CD4-positive, alpha-beta T cell treated with Interleukin-15 for 4 hours (primary cell): ENCODE measurements at regions not wholly inside any gene's neighbourhood (a gene's known extent, or its start where the extent isn't known, plus 50 kb on each side); places are given as distances from the start of the nearest gene placed in this dataset.

Experiments used
- DNase-seq: peaks from one replicate; pipeline ENCODE4 v3.0.0-alpha.2; 2020; ENCODE audit warnings: low spot score

DNA sequence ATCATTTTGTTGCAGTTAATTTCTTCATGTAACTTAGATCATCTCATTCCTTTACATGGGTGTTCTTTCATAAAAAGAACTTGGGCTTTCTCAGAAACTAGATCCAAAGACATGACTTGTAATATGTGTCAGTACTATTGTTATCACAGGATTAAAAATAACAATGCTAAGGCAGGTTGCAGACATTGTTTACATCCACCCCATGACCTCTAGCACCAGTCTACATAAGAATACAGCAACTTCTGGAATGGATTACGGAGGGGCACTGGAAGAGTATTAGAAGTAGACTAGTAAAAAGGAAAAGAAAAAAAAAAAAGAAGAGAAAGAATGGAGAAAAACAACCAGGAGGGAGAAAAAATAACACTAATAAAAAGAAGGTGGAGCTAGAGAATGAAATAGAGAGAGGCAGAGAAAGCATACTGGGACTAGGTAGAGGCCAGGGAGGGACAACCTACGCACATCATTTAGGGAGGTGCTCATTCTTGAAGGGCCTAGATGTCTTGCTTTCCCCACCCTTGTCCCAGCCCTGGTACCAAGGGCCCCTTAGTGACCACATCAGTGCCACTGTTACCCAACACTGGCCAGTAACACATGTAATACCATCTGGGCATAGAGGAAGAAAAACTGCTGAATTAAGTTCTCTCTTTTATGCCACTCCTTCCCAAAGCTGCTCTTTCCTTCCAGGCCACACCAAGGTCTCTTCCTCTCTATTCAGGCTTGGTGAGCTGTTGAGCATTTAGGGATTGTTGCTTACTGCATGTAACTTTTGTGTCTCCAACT lies 70.6 kb upstream of the KLF7 start:
- no peak for DNase-seq

DNA sequence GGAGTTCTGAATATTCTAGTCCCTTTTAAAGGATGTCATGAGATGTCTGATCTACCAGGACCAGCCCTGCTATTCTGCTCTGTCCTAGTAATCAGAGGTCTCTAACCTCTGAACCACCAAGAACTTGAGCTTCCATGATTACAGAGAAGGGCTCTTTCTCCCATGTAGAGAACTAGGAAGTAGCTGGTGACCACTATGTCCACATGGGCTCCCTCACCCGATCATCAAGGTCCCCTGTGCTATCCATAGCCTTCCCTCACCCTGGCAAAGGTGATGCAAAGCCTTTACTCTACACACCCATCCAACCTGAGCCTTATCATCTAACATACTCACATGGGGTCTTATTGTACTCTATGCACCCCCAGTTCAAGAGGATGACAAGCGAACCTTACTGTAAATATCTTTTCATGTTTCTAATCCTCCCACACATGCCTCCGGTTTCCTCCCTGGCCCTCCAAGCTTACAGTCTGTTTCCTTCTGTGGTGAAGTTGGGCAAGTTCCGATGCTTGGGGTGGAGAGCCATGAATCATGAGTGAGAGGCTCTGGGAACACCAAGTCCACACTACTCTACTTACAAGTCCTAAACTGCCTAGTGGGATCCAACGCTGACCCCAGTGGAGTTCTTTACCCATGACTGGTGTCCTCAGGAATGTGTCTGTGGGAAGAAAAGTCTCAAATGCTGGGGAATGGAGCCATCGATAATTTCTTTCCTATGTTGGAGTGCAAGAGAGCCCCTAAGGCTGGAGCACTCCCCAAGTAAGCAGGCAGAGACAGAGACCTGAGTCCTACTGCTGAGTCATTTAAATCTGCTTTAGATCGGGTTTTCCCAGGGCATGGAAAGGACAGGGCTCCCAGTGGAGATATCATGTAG lies 73.3 kb upstream of the KLF7 start:
- no peak for DNase-seq

DNA sequence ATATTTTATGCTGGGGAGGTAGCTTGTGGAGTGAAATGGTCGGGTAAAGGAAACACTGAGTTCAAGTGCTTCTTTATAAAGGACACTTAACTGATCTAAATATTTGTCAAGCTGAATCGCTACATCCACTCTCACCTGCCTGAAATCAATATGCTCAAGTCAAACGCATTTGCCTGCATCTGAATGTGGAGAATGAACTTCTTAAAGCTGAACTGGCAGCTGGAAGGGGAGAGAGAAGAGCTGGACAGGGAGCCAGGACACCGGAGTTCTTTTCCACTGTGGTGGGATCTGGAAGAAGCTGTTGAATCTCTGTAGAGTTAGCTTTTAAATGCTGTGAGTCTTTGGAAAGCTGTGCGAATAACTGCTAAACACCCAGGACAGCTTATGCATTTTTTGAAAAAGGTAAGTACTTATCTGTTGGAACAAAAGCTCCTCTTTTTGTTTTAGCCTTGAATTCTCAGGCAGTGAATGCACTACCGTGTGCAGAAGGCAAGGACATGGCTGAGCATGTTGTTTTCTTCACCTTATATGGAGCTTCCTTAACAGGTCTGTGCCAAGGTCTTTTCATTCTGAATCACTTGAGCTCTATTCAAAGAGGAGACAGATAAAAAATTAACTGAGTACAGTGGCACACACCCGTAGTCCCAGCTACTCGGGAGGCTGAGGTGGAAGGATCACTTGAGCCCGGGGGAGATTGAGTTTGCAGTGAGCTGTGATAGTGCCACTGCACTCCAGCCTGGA lies 74.2 kb upstream of the KLF7 start:
- no peak for DNase-seq

DNA sequence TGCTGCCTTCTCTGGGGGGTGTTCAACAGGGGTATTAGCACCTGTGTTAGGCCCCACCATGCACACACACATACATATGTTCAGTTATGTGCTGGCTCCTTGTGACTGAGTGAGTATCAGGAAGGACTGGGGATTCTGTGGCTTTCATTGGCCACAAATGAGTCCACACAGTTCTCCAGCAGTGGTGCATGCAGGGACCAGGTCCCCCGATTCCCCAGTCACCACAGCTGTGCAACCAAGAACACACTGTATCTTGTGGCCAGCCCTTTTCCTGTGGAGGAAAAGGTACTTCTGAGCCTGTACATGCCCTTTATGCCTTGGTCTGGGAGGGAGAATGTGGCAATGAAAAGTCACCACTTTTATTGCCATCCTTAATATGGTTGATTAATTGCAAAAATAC lies 74.9 kb upstream of the KLF7 start:
- DNase-seq, result no peak

DNA sequence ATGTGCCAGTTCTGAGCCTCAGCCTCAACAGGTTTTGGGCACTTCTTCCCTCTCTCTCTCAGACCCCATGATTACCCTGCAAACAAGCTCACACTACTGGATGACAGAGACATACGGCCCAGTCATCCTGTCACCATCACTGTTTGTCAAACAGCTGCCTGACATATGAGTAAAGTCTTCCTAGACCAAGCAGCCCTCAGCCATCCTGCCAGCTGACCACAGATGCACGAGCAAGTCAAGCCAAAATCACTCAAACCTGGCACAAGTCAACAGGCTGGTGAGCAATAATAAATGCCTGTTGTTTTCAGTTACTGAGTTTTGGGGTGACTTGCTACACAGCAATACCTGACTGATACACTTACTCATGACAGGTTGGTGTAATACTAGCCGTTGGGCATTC lies 75.5 kb upstream of the KLF7 start:
- no peak for DNase-seq

DNA sequence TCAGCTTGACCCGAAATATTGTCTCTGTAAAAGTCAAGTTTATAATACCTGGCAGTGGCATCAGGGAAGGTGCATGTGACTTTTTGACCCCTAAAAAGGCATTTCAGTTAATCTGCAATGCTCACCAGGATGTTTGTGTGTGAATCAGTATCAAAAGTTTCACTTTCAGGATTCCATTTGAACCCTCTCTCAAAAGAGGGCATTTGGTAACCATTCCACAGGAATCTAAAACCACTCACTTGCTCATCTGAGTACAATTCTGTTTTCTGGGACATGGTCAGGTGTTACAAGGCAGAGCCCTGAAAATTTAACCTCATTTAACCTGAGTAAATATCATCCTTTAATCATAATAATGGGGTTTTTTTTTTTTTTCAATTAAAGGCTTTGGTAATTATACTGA lies 77.9 kb upstream of the KLF7 start:
- DNase-seq, result no peak

DNA sequence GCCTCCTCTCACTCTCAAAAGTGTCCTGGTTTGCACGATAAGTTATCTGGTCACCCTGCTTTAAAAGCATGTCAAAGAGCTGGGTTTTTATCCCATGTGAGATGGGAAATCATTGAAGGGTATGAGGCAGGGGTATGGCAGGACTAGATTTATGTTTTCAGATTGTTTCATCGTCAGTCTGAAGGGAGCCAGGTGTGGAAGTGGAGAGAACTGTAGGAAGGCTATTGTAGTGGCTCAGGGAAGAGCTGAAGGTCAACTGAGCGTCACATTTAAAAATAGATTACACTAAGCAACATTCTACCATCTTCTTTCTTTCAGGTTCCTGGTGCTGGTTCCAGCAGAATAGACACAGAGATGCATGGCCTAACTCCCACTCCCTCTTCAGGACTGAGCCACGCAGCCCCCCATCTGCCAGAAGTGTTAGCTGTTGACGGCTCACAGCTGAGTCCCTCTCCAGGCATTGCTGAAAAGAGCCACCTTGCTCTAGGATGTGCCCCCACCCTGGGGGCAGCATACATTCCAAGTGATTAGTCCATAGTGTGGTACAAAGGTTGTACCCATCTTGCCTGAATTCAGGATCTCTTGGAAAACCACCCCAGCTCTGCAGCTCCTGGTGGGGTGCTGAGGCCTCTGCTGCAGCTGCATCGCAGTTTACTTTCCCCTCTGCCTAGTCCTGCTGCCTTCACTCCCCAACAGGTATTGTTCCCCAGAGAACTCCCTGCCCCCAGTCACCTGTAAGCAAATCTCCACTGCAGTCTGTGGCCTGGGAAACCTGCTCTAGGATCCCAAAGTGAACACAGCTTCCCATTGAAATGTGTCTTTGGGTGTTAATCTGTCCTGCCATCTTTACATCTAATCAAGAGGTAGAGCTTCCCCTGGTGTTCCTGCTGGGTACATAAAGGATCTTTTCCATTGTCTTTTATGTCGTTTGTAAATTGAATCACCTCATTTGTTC lies 79.5 kb upstream of the KLF7 start:
- no peak for DNase-seq

DNA sequence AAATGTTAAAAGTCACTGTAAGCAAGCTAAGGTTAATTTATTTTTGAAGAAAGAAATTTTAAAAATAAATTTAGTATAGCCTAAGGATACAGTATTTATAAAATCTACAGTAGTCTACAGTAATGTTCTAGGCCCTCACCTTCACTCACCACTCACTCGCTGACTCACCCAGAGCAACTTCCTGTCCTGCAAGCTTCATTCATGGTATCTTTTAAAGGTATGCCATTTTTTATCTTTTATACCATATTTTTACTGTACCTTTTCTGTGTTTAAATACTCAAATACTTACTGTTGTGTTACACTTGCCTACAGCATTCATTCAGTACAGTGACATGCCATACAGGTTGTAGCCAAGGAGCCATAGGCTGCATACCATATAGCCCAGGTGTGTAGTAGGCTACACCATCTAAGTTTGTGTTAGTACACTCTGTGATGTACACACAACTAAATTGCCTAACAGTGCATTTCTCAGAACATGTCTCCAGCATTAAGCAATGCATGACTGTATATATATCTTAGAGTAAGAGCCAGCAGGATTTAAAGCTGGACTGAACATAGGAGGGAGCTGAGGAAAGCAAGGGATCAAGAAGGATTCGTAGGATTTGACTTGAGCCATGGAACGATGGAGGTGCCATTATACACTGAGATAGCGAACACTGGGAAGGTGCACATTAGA lies 83.1 kb upstream of the KLF7 start:
- DNase-seq, result no peak

DNA sequence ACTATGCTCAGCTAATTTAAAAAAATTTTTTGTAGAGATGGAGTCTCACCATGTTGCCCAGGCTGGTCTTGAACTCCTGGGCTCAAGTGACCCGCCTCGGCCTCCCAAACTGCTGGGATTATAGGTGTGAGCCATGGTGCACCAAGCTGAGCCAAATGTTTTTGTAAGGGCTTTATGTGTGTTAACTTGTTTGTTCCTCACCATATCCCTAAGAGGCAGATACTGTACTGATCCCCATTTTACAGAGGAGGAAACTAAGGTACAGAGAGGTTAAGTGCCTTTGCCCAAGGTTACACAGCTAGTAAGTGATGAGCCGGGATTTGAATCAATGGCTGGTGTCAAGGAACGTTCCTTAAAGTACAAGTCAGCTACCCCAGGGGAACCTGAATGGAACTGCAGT lies 85.3 kb upstream of the KLF7 start:
- DNase-seq, result no peak

DNA sequence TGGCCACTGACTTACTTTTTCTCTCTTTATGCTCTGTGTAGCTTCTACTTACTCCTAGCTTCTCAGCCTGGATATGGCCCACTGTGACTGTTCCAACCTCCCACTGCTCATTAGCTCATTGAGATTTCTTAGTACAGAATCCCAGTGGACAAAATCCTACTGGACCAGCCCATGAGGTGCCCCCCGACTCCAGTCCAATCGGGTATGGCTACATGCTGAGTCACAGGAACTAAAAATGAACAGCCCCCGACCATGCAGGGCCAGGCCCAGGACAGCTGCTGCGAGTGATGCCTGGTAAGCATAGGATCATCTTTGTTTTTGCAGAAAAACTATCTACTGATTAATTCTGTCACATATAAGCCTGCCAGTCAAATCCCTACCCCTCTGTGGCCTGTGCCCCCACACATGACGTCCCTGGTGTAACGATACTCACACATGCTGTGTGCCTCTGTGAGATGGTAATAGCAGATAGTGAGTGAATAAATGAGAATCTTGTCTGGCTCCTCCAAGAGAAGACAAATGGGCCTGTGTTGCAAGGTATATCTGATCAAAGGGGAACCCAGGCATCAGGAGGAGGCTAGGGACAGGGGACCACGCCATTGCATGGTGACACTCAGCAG lies 85.9 kb upstream of the KLF7 start:
- DNase-seq, result no peak

DNA sequence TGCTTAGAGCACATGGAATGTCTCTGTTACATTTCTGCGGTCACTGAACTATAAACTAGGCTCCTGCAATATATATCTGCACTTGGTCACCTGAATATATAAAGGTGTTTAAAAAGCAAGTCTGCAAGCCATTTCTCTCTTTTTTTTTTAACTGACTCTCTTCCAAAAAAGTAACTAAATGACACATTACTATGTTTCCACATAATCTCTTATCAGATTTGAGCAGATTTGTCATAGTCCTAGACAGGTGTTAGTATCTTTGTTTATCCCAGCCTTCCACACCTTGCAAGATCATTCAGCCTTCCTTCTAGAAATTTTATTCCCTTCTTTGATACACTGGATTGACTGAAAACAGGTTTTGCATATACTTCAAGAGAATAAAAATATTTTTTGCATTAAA lies 86.7 kb upstream of the KLF7 start:
- no peak for DNase-seq

DNA sequence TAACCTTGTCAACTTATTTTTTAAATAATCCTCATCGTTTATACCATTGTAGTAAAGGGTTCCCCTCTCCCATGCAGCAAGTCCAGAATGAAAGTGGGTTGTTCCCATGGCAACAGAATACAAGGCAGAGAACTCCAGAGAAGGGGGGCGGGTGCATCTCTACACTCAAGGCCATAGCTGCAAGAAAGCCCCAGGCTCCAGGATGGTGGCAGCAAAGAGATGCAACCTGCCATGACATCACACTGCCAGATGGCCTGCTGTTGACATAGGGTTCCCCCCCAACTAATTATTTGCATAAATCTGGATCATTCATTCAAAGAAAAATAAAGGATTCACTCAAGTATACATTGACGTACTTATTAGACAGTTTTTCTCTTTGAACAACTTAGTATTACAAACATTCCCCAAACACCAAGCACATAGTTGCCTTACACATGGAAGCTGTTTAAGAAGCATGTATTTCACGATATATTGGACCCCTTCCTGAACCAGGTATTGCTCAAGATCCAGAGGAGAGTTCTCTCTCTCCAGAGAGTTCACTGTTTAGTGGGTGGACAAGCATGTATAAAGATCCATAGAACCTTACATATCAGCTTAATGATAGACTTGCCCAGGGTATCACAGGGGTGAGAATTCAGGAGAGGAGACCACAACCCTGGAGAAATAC lies 87.4 kb upstream of the KLF7 start:
- DNase-seq, result no peak

DNA sequence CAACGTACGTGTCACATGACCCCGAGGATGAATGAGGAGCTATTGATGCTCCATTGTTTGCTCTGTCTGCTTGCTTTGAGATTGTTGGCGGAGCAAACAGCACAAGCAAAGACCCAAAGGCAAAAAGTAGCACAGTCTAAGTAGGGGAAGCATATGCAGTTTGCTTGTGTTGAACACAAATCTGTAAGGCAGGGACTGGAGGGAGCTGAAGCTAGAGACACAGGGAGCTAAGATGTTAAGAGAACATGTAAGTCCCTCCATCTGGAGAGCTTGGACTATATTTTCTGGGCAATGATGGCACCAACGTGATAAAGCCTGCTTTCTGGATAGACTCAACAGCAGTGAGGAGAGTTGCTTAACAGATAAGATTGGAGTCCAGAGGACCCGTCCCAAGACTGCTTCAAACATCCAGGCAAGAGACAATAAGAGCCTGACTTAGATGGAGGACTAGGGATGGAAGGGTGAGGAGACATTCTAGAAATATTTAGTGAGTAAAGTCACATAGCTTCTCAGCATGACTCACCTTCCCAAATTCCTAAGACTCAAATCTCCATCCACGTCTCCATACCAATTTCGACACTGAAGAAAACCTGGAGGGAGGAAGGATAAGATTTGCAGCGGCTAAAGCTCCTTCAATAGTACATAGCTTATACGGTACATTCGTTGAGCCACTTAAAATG lies 88.1 kb upstream of the KLF7 start:
- no peak for DNase-seq

DNA sequence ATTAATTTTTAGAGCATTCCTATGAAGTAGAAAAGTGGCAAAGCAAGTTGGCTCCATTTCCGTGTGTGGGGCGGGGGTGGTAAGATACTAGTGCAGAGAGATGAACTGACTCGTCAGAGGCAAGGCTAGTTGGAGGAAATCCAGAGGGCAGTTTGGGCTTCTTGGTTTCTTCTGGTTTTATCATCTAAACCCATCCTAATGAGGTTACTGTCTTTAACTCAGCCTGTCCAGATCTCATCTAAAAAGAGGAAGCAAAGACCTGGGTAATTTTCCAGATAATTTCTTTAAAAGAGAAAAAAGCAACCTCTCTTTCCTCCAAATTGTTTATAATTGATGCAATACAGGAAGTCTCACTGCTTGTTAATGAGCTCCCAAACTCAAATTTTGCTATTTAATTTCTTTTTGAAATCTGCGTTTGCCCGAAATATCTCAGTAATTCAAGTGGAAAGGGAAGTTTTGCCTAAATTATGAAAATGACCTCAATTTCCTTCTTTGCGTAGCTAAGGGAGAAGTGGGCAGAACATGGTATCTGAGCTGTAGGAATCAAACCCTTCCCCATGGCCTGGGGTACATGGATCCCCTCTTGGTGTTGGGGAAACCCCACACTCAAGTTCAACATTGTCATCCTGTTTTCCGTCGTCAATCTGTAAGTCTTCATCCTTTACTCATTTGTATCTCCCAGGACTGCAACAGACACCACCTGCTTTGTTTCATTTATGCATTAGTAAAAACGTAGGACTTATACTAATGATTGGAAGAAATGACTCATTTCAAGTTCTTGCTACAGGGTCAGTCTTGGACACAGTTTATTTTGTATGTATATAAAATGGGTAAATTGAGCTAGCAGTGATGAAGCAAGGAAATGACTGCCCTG lies 89.1 kb upstream of the KLF7 start:
- DNase-seq, result no peak

DNA sequence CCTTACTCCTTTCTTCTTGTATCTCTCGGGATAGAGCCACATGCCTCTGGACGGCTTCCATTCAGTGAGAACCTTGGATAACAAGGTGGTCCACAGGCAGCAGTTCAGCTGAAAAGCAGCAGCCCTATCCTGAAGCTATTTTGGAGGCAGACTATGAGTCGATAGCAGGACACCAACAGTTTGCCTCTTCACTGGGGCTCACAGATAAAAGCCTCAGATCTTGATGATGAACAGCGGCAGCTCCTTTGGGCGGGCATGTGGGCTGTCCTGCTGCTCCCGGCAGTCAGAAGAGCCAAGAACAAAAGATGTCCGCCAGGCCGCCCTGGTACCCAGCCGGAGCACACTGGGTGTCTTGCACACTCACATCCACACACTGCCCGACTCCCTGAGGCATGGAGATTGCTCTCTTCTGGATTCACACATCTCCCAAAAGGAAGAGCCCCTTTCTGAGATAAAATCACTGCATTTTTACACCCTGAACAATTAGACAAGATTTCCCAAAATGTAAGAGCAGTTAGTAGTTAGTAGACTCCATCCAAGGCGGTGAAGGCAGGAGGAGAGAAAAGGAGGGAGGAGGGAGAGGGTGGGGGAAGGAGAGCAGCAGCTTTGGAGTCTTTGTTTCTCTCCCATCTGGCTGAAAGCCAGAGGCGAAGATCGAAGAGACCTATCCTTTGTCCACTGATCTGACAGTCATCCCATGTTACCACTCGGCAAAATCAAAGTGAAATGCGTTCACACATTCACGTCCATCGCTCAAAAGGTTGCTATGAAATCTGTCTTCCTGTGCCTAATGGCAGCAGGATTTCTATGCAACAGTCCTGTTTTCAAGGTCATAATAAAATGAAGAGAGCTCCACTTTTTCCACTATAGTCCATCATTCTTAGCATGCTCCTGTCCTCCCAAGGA lies 90.1 kb upstream of the KLF7 start:
- no peak for DNase-seq

DNA sequence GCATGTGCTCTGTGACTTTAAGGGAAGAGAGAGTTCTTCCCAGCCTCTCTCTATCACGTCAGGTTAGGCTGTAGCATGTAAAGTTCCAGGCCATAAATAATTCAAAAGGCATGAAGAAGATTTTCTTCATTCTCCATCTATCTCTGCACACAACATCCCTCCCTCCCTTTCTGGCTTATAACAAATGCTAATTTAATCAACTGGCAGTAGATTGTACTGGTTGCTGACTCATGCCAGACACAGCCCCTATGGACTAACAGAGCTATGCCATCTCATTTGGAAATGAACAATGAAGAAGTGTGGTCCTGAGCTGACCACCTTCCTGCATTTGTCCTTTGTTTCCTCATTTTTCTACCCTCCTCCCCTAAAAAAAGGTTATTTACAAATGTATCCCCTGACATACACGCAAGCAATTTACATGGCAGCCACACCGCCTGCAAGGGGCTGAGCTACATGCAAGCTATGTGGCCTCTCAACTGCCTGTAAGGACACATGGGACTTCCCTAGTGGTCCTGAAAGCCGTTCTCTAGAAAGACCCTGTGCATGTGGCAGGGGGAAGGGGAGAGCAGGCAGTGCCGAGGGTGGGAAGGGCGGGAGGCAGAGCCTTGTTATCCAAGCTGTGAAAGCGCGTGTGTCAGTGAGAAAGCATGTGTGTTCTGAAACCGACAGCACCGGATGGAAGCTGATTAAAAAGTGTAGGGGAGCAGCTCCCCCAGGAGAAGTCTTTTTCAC lies 90.9 kb upstream of the KLF7 start:
- no peak for DNase-seq
